Breast epithelium (tissue), 3 donors: ENCODE measurements at regions not wholly inside any gene's neighbourhood (a gene's known extent, or its start where the extent isn't known, plus 50 kb on each side); places are given as distances from the start of the nearest gene placed in this dataset.

Experiments
- POLR2A ChIP-seq: fragments of 450-650 bp; IDR thresholded peaks from one replicate; pipeline ENCODE4 v1.6.1; 2016; ENCODE audit warnings: antibody characterized with exemption, mild to moderate bottlenecking, moderate library complexity
- POLR2AphosphoS5 ChIP-seq, 3 donors: sonication (generic); formaldehyde crosslinking; IDR thresholded peaks; one replicate each; pipeline ENCODE4 v1.6.1; 2017; ENCODE audit warnings: antibody characterized with exemption in 3 of 3
- TF ChIP-seq, protein P1 (sequence below), 3 donors: fragments of 450-650 bp; IDR thresholded peaks; one replicate each; pipeline ENCODE4 v1.5.1; 2016 to 2017; ENCODE audit warnings: antibody characterized with exemption in 3 of 3, mild to moderate bottlenecking in 3 of 3, moderate library complexity in 3 of 3

DNA sequence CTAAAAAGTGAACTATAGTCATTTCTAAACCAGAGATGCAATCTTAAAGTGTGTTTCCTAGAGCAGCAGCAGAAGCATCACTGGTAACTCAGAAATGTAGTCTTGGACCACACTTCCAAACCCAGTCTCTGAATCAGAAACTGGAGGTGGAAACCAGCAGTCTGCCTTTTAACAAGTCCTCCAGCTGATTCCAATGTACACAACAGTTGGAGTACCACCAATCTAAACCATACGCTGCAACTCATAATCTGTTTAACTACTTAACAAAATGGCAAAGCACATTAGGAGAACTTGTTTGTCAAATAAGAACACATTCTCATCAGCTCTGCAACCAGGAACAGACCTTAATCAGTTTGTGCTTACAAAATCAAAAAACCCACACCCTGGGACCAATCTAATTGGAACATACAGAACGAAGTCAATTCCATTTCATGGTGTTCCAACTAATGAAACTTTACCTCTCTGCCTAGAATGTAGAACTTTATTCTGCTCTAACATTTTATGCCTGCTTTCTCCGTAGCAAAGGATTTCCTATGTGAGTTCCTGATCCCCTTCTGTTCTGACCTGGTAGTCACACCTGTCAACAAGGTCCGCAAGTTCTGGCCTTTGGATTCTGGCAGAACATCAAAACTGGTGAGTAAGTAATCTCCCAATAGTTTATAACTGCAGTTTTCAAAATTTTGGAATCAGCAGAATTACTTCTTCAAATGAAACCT, 390.4 kb downstream of the HTR1B start:
- TF ChIP-seq, protein P1, sequence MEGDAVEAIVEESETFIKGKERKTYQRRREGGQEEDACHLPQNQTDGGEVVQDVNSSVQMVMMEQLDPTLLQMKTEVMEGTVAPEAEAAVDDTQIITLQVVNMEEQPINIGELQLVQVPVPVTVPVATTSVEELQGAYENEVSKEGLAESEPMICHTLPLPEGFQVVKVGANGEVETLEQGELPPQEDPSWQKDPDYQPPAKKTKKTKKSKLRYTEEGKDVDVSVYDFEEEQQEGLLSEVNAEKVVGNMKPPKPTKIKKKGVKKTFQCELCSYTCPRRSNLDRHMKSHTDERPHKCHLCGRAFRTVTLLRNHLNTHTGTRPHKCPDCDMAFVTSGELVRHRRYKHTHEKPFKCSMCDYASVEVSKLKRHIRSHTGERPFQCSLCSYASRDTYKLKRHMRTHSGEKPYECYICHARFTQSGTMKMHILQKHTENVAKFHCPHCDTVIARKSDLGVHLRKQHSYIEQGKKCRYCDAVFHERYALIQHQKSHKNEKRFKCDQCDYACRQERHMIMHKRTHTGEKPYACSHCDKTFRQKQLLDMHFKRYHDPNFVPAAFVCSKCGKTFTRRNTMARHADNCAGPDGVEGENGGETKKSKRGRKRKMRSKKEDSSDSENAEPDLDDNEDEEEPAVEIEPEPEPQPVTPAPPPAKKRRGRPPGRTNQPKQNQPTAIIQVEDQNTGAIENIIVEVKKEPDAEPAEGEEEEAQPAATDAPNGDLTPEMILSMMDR (IDR thresholded peaks at IDR 0.05) = no peak
- TF ChIP-seq POLR2A (no peak), POLR2AphosphoS5 (IDR thresholded peaks at IDR 0.05) (no peak)
